GM18907 (cell line): ENCODE measurements at regions not wholly inside any gene's neighbourhood (a gene's known extent, or its start where the extent isn't known, plus 50 kb on each side); places are given as distances from the start of the nearest gene placed in this dataset.

Source experiments
- ATAC-seq: cut with Tn5 transposase; IDR thresholded peaks from one replicate; pipeline ENCODE4 v1.9.1; 2021; ENCODE audit warnings: mild to moderate bottlenecking, moderate library complexity; ENCODE audit not compliant: unreplicated experiment

DNA sequence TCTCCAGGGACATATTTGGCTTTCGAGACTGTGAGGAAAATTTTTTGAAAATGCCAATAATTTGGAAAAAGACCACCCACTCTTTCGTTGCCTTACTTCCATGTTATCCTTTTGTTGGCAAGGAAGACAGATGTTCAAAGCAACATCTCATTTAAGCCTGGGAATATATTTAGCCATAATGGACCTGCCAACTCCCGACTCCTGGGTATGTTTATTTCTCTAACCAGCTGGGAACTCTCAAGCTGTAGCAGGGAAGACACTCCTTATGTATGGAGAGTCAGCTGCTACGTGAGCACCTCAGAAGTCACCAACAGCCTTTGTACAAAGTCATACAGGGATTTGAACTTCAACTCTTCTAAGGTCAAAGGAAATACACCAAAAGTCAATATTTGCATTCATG is 96.5 kb upstream of the DAAM1 start:
- ATAC-seq = no peak

- ATAC-seq = no peak
Measured at GRCh38 chr14:59093902-59094301, 94.6 kb upstream of the DAAM1 start.

DNA sequence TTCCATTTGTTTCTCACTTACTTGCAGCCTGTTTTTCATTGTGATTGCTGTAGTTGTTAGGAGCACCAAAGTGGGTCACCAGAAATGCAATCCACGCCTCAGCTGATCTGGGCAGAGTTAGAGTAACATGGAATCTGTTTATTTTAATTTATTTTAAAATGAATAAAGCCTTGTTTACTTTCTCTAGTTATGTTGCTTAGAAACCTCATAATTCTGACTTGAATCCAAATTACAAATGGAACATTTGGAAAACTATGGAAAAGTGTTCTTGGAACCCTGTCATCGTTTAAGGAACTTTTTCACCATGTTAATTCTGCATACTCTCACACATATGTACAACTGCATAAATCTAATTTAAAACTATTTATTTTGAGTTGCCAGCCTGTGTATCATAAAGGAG is 92.2 kb upstream of the DAAM1 start:
- ATAC-seq = no peak

DNA sequence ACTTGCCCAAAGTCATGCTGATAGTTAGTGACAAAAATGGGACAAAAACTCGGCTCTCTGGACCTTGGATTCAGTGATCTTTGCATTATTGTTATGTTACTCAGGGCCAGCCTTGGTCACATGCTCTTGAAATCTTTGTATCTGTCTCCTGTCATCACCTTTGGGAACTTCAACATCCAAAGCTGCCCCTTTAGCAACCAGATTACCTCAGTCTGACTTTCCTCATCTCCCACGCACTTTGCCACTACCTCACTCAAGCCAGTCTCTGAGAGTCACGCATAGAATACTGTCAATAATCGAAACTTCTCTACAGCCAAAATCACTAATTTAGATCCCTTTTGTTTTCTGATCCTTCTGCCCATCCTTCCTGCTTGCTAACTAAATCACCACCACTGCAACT is 90.8 kb upstream of the DAAM1 start:
- no peak for ATAC-seq

GRCh38 chr14:59098377-59098776 is 90.1 kb upstream of the DAAM1 start:
- no peak for ATAC-seq

GRCh38 chr14:59100205-59100604 is 88.3 kb upstream of the DAAM1 start:
- ATAC-seq = no peak

GRCh38 chr14:59101476-59101875 is 87.0 kb upstream of the DAAM1 start:
- no peak for ATAC-seq

- no peak for ATAC-seq
Measured at GRCh38 chr14:59103396-59103795, 85.1 kb upstream of the DAAM1 start.

- no peak for ATAC-seq
Measured at GRCh38 chr14:59107819-59108218, 80.6 kb upstream of the DAAM1 start.

- ATAC-seq = no peak
Measured at GRCh38 chr14:59116984-59117415, 71.5 kb upstream of the DAAM1 start.

DNA sequence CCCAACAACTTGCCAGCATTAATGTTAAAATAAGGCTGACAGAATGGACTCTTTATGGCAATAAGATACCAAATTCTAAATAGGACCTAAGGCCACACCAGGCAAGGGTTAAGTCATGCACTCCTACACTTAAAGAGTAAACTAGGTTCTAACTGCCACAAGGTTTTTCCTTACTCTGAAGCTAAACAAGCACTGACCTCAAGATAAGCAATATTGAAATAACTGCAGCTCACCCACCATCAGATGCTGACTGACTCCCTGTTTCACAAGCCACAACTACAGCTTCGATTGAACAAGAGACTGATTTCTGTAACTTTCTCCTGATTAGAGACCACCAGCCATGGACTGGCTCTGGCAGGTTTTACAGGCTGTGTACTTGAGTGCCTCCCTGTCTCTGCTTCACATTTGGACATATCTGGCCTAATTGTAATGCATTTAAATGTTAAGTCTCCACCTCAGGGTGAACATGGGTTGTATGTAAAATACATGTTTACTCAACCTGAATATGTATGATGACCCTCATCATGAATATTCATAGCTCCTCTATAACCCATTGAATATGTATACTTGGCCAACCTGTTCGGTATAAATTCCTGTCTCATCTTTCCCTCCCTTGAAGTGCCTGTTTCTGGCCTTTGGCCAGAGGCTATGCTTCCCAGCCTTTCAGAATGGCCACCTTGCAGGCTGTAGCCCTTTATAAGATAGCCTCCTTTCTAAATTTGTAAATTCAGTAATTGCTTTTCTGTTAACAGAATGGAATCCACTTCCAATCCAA is 70.5 kb upstream of the DAAM1 start:
- ATAC-seq = no peak

GRCh38 chr14:59120921-59121320 is 67.5 kb upstream of the DAAM1 start:
- ATAC-seq = no peak

DNA sequence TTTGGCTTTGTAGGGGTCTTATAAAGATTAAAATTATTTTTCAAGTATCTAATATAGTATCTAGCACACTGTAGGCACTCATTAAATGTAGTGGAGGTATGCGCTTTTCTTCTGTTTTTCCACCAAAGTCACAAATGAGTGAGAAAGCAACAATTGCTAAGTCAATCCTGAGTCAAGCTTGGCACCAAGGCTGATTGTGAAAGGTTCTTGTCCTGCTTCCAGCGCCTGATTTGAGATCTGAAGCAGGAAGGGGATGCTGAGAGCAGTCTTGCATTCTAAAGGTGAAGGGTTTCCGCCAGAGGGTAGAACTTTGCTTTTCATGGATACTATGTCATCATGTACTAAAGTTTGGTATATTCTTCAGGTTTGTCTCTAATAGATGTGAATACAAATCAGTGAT is 64.9 kb upstream of the DAAM1 start:
- no peak for ATAC-seq

DNA sequence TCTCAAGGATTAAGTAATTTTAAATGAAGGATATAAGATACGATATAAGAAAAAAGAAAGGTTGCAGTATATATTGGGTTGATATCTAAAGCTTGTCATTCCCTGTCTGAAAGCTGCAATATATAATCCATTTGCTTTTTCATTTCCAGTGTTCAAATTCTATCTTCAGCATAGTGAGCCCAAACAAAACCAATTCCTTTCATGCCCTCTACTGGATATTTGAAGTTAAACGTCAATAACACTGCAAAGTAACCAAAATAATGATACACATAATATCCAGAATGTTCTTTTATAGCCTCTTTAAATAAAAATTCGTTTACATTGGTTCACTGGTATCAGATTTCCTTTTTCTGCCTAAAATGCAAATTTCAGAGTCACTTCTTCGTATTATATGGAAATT is 64.5 kb upstream of the DAAM1 start:
- ATAC-seq = no peak

DNA sequence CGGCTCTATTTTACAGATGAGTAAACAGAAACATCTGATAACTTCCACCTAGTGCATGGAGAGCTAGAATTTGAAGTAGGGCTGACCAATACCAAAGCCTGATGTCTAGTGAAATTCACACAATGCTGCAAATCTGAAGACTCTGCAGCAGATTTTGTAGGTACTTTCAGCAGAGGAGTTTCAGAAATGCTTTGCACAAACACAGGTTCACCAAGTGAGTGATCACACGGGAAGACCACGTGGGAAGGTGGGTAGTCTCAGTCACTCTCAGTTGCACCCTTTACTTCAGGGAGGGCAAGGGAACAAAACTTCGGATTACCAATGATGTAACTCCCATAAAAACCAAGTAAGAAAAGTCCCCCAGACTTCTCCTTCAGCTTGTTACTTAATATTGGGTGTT is 63.3 kb upstream of the DAAM1 start:
- ATAC-seq = no peak

- ATAC-seq = peak; percentile 74
Measured at GRCh38 chr14:59126714-59127436, 61.6 kb upstream of the DAAM1 start.

- no peak for ATAC-seq
Measured at GRCh38 chr14:59127437-59127732, 61.1 kb upstream of the DAAM1 start.

- no peak for ATAC-seq
Measured at GRCh38 chr14:59130462-59130861, 58.0 kb upstream of the DAAM1 start.

GRCh38 chr14:59131938-59132795 is 56.3 kb upstream of the DAAM1 start:
- peak; percentile 49 for ATAC-seq

GRCh38 chr14:59132796-59133494 is 55.5 kb upstream of the DAAM1 start:
- ATAC-seq = no peak

- no peak for ATAC-seq
Measured at GRCh38 chr14:59133709-59134108, 54.8 kb upstream of the DAAM1 start.
